ENCODE measurements at regions not wholly inside any gene's neighbourhood (a gene's known extent, or its start where the extent isn't known, plus 50 kb on each side); places are given as distances from the start of the nearest gene placed in this dataset.
A peak's percentile ranks its signal among the peaks of the same experiment; 100 is the strongest.

DNA sequence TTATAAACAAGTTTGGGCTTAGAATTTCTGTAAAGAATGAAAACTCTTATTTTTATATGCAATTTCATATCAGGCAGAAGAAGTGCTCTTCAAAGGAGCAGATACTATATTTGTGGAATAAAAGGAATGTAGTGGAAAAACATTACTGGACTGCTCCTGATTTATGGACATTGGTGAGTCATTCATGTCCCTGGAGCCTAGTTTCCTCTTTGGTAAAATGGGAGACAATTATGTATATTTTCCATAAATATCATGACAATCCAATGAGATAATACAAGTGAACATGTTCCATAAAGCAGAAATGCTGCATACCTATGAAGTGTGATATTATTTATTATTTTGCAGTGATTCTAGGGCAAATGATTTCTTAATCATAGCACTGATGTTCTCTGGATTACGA is 445.8 kb upstream of the CITED2 start:
- Histone ChIP-seq H3K23ac (ENCODE audit: low read length in 2 of 2) (no peak overlapping the region), H3K9ac (ENCODE audit: low read length) (no peak overlapping the region), H3K9me3 (ENCODE audit: control insufficient read depth, low read length) (no peaks in the 10 kb centered on the region), H3K79me1 (replicated peaks; ENCODE audit: low read length, poor library complexity, severe bottlenecking) (no peaks in the 10 kb centered on the region), H3K4me1 (ENCODE audit: control insufficient read depth, insufficient read depth, low read depth, low read length) (peaks cover 4% of the 10 kb centered on the region), H2BK120ac (ENCODE audit: low read depth, low read length) (no peak overlapping the region), H2AFZ (ENCODE audit: low read depth, low read length) (no peak overlapping the region), H3K14ac (ENCODE audit: low read length in 2 of 2) (no peak overlapping the region), H3K4ac (ENCODE audit: low read depth in 1 of 2, low read length in 2 of 2) (no peak overlapping the region), H3K36me3 (ENCODE audit: control insufficient read depth in 1 of 2, insufficient read depth in 2 of 2, low read depth in 1 of 2, low read length in 2 of 2) (no peaks in the 10 kb centered on the region), H2AK5ac (ENCODE audit: low read length, severe bottlenecking) (no peak overlapping the region), H3K27me3 (ENCODE audit: control insufficient read depth in 1 of 2, insufficient read depth in 1 of 2, low read length in 2 of 2) (no peaks in the 10 kb centered on the region), H2BK12ac (ENCODE audit: low read length in 2 of 2) (no peak overlapping the region), H3K18ac (ENCODE audit: low read depth in 1 of 2, low read length in 2 of 2) (peak overlapping the region in 1 of 2 experiments; percentile 18), H2BK5ac (ENCODE audit: low read depth, low read length, poor library complexity, severe bottlenecking) (no peak overlapping the region), H2BK15ac (ENCODE audit: low read depth, poor library complexity, severe bottlenecking) (no peak overlapping the region), H3K27ac (ENCODE audit: low read length, poor library complexity, severe bottlenecking) (peak overlapping the region; percentile 50), H3K4me2 (ENCODE audit: low read length, poor library complexity, severe bottlenecking) (no peak overlapping the region), H3K4me3 (ENCODE audit: insufficient read depth in 1 of 2, low read depth in 1 of 2, low read length in 2 of 2) (no peak overlapping the region), H4K8ac (ENCODE audit: low read length) (no peak overlapping the region), H4K91ac (ENCODE audit: low read length) (no peak overlapping the region)
- 37% methylated on average over 1 of the region's 1 CpG for WGBS
- DNase-seq: peak; percentile 81

DNA sequence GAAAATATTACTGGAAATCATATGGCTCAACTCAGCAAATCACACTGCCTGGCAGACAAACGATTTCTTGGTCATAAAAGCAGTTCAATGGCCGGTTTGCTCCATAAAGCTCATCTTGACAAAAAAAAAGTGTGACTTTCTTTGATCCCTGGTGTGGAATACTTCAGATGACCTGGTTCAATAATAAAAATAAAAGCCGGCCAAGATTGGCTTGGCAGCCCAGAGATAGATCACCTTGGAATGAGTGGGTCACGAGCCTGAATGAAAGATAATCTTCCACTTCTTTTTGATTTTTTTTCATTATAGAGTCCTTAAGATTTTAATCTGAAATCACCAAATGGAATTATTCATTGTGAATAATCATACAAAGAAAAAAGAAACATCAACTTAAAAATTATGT is 445.3 kb upstream of the CITED2 start:
- H3K23ac ChIP-seq (ENCODE audit: low read length in 2 of 2): no peak overlapping the region
- H3K4ac ChIP-seq (ENCODE audit: low read depth in 1 of 2, low read length in 2 of 2): no peak overlapping the region

DNA sequence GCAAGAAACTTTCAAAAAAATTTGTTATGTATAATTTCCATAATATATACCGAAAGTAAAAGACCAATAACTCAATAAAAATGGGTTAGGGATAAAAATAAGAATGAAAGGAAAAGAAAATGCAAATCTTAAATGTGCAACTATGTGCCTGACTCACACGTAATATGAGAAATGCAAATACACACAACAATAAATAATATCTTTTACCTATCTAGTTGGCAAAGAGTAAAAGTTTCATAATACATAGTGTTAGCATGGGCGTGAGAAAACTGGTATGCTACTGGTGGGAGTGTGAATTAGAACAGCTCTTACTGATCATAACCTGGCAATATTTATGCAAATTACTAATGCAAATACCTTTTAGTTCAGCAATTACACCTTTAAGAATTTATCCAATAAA is 438.5 kb upstream of the CITED2 start:
- no peak overlapping the region for H4K91ac ChIP-seq (ENCODE audit: low read length)
- no peaks in the 10 kb centered on the region for H3K79me1 ChIP-seq (replicated peaks; ENCODE audit: low read length, poor library complexity, severe bottlenecking)
- no peak overlapping the region for H3K18ac ChIP-seq (ENCODE audit: low read depth in 1 of 2, low read length in 2 of 2)
- no peak overlapping the region for H3K9ac ChIP-seq (ENCODE audit: low read length)
- H2BK5ac ChIP-seq (ENCODE audit: low read depth, low read length, poor library complexity, severe bottlenecking): no peak overlapping the region
- no peak overlapping the region for H3K4me3 ChIP-seq (ENCODE audit: insufficient read depth in 1 of 2, low read depth in 1 of 2, low read length in 2 of 2)
- H3K36me3 ChIP-seq (ENCODE audit: control insufficient read depth in 1 of 2, insufficient read depth in 2 of 2, low read depth in 1 of 2, low read length in 2 of 2): no peaks in the 10 kb centered on the region
- no peak overlapping the region for H4K8ac ChIP-seq (ENCODE audit: low read length)
- WGBS: 100% methylated on average over 1 of the region's 3 CpGs
- no peak for DNase-seq
- no peak overlapping the region for H3K4me2 ChIP-seq (ENCODE audit: low read length, poor library complexity, severe bottlenecking)
- H3K4me1 ChIP-seq (ENCODE audit: control insufficient read depth, insufficient read depth, low read depth, low read length): no peaks in the 10 kb centered on the region
- H3K27me3 ChIP-seq (ENCODE audit: control insufficient read depth in 1 of 2, insufficient read depth in 1 of 2, low read length in 2 of 2): no peaks in the 10 kb centered on the region
- no peak overlapping the region for H2AFZ ChIP-seq (ENCODE audit: low read depth, low read length)
- H2BK120ac ChIP-seq (ENCODE audit: low read depth, low read length): no peak overlapping the region
- no peak overlapping the region for H3K14ac ChIP-seq (ENCODE audit: low read length in 2 of 2)
- no peak overlapping the region for H3K27ac ChIP-seq (ENCODE audit: low read length, poor library complexity, severe bottlenecking)
- no peak overlapping the region for H3K4ac ChIP-seq (ENCODE audit: low read depth in 1 of 2, low read length in 2 of 2)
- H2BK12ac ChIP-seq (ENCODE audit: low read length in 2 of 2): no peak overlapping the region
- no peak overlapping the region for H2AK5ac ChIP-seq (ENCODE audit: low read length, severe bottlenecking)
- no peak overlapping the region for H2BK15ac ChIP-seq (ENCODE audit: low read depth, poor library complexity, severe bottlenecking)
- H3K23ac ChIP-seq (ENCODE audit: low read length in 2 of 2): no peak overlapping the region
- H3K9me3 ChIP-seq (ENCODE audit: control insufficient read depth, low read length): no peaks in the 10 kb centered on the region

More for the DNA sequence above, 445.3 kb upstream of the CITED2 start:
- Histone ChIP-seq H3K18ac (ENCODE audit: low read depth in 1 of 2, low read length in 2 of 2) (no peak overlapping the region), H3K4me2 (ENCODE audit: low read length, poor library complexity, severe bottlenecking) (peak overlapping the region; percentile 15), H2AFZ (ENCODE audit: low read depth, low read length) (no peak overlapping the region), H3K27ac (ENCODE audit: low read length, poor library complexity, severe bottlenecking) (peak overlapping the region; percentile 25), H3K9ac (ENCODE audit: low read length) (no peak overlapping the region), H3K4me1 (ENCODE audit: control insufficient read depth, insufficient read depth, low read depth, low read length) (peaks cover 4% of the 10 kb centered on the region), H4K8ac (ENCODE audit: low read length) (no peak overlapping the region), H2AK5ac (ENCODE audit: low read length, severe bottlenecking) (peak overlapping the region; percentile 65), H3K36me3 (ENCODE audit: control insufficient read depth in 1 of 2, insufficient read depth in 2 of 2, low read depth in 1 of 2, low read length in 2 of 2) (no peaks in the 10 kb centered on the region), H2BK5ac (ENCODE audit: low read depth, low read length, poor library complexity, severe bottlenecking) (peak overlapping the region; percentile 12), H3K4me3 (ENCODE audit: insufficient read depth in 1 of 2, low read depth in 1 of 2, low read length in 2 of 2) (no peak overlapping the region), H2BK15ac (ENCODE audit: low read depth, poor library complexity, severe bottlenecking) (no peak overlapping the region), H3K9me3 (ENCODE audit: control insufficient read depth, low read length) (no peaks in the 10 kb centered on the region), H3K14ac (ENCODE audit: low read length in 2 of 2) (no peak overlapping the region), H2BK12ac (ENCODE audit: low read length in 2 of 2) (no peak overlapping the region), H3K27me3 (ENCODE audit: control insufficient read depth in 1 of 2, insufficient read depth in 1 of 2, low read length in 2 of 2) (no peaks in the 10 kb centered on the region), H4K91ac (ENCODE audit: low read length) (no peak overlapping the region), H3K79me1 (replicated peaks; ENCODE audit: low read length, poor library complexity, severe bottlenecking) (no peaks in the 10 kb centered on the region), H2BK120ac (ENCODE audit: low read depth, low read length) (no peak overlapping the region)
- no peak for DNase-seq
- 87% methylated on average over 3 of the region's 4 CpGs for WGBS

DNA sequence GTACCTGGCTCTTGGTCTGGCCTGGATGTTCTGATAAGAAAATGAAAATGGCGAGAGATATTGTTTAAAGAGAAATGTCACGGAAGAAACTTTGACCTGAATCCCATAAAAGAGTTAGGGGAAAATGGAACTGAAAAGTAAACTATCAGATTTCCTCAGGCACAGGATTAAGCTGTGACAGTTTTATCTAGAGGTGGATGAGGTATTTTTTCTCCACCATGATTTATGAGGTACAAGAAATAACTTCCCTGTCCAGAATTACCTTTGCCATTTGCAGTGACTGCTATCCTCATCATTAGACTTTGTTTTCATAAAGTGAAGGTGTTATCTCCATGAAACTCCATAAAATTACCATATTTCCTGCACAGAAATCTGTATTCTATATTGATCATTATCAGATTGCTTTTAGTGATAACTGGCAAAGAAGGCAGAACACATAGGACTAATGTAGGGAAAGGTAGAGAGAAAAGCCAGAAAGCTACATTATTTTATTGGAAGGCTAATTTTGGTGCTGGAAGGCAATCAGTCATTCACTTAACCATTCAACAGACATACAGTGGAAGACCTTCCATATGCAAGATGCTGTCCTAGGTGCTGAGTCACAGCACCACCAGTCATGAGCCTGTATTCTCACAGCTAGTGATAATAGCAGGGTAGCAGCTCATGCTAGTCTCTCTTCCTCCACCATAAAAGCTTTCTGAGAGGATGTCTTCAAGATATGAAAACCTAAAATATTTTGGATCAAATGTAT is 427.3 kb upstream of the CITED2 start:
- Histone ChIP-seq H3K27ac (ENCODE audit: low read length, poor library complexity, severe bottlenecking) (no peak overlapping the region), H3K4me3 (ENCODE audit: insufficient read depth in 1 of 2, low read depth in 1 of 2, low read length in 2 of 2) (no peak overlapping the region), H2AFZ (ENCODE audit: low read depth, low read length) (no peak overlapping the region), H3K36me3 (ENCODE audit: control insufficient read depth in 1 of 2, insufficient read depth in 2 of 2, low read depth in 1 of 2, low read length in 2 of 2) (no peaks in the 10 kb centered on the region), H2BK5ac (ENCODE audit: low read depth, low read length, poor library complexity, severe bottlenecking) (no peak overlapping the region), H2AK5ac (ENCODE audit: low read length, severe bottlenecking) (no peak overlapping the region), H3K23ac (ENCODE audit: low read length in 2 of 2) (no peak overlapping the region), H3K4me1 (ENCODE audit: control insufficient read depth, insufficient read depth, low read depth, low read length) (no peaks in the 10 kb centered on the region), H3K79me1 (replicated peaks; ENCODE audit: low read length, poor library complexity, severe bottlenecking) (no peaks in the 10 kb centered on the region), H4K91ac (ENCODE audit: low read length) (no peak overlapping the region), H4K8ac (ENCODE audit: low read length) (no peak overlapping the region), H3K18ac (ENCODE audit: low read depth in 1 of 2, low read length in 2 of 2) (no peak overlapping the region), H3K4ac (ENCODE audit: low read depth in 1 of 2, low read length in 2 of 2) (no peak overlapping the region), H3K4me2 (ENCODE audit: low read length, poor library complexity, severe bottlenecking) (no peak overlapping the region), H2BK15ac (ENCODE audit: low read depth, poor library complexity, severe bottlenecking) (no peak overlapping the region), H2BK120ac (ENCODE audit: low read depth, low read length) (no peak overlapping the region), H3K14ac (ENCODE audit: low read length in 2 of 2) (no peak overlapping the region), H3K9me3 (ENCODE audit: control insufficient read depth, low read length) (peaks cover 6% of the 10 kb centered on the region), H3K27me3 (ENCODE audit: control insufficient read depth in 1 of 2, insufficient read depth in 1 of 2, low read length in 2 of 2) (no peaks in the 10 kb centered on the region), H2BK12ac (ENCODE audit: low read length in 2 of 2) (no peak overlapping the region), H3K9ac (ENCODE audit: low read length) (no peak overlapping the region)
- DNase-seq: peak; percentile 17
- 99% methylated on average over 2 of the region's 2 CpGs for WGBS
